T-helper 2 cell treated with Interferon-gamma antibody and Interleukin-4, amounts not matched to agents 5 μg/mL and 100 μg/mL, for 36 hours (primary cell): ENCODE measurements at regions not wholly inside any gene's neighbourhood (a gene's known extent, or its start where the extent isn't known, plus 50 kb on each side); places are given as distances from the start of the nearest gene placed in this dataset.

Source experiments
- DNase-seq: peaks from one replicate; pipeline ENCODE4 v3.0.0; 2021; ENCODE audit warnings: low spot score
- H3K27ac Mint-ChIP-seq: one replicate; pipeline ENCODE4 v1.8.0; 2021; ENCODE audit warnings: mild to moderate bottlenecking, mixed read lengths
- H3K27me3 Mint-ChIP-seq: one replicate; pipeline ENCODE4 v1.8.0; 2021; ENCODE audit warnings: low read depth, mixed read lengths
- H3K36me3 Mint-ChIP-seq: one replicate; pipeline ENCODE4 v1.8.0; 2021; ENCODE audit warnings: low read depth, mixed read lengths
- H3K4me1 Mint-ChIP-seq: one replicate; pipeline ENCODE4 v1.8.0; 2021; ENCODE audit warnings: low read depth, mixed read lengths
- H3K4me3 Mint-ChIP-seq: one replicate; pipeline ENCODE4 v1.8.0; 2022; ENCODE audit warnings: mild to moderate bottlenecking, moderate library complexity, mixed read lengths
- H3K9me3 Mint-ChIP-seq: one replicate; pipeline ENCODE4 v1.8.0; 2021; ENCODE audit warnings: mixed read lengths

DNA sequence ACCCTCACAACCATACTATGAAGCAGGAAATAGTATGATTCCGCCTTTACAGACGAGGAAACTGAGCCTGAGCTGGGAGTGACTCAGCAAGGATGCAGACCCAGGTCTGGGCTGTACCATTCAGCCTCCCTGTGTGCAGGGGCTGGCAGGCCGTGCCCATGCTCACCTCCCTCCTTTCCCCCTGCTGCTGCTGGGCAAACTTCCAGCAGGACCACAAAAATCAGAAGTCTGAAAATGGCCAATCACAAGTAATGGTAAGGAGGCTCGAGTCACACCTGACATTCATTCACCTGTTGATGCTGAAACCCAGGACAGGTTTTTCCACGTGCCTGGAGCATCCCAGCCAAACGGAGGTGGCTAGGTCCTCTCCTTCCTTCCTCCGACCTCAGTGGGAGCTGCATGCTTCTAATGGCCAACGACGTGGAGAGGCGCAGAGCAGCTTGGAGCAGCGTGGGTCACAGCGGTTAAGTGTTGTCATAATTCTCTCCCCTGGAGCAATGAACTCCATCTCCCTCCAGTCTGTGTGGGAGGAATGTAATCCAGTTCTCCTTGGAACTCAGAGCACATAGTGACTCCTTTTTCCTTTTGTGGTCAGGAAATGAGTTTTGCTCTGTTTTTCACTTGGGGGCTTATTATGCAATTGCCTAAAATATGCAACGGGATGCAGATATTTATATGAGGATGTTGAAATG, 371.7 kb downstream of the BCOR start:
- H3K27ac Mint-ChIP-seq: no peak overlapping the region
- H3K9me3 Mint-ChIP-seq: no peaks in the 10 kb centered on the region
- H3K27me3 Mint-ChIP-seq: peaks cover 2% of the 10 kb centered on the region
- no peak overlapping the region for H3K4me3 Mint-ChIP-seq
- peaks cover 13% of the 10 kb centered on the region for H3K4me1 Mint-ChIP-seq
- no peak for DNase-seq
- H3K36me3 Mint-ChIP-seq: no peaks in the 10 kb centered on the region

DNA sequence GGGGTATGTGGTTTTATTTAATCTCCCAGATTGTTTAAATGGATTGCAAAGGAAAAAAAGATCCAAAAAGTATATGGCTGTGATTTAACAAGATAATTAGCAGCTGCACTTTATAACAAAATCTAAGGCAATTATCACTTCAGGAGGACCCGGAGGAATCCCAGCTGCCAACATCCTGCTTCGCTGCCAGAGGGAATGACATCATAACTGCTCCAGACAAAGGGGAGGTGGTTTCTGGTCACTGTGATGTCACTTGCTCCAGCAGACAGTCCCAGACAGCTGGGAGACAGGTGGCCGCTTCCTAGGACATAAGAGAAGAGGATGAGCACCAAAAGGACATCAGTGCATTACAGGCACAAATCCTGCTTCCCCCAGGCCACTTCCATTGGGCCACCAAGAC, 371.0 kb downstream of the BCOR start:
- no peaks in the 10 kb centered on the region for H3K9me3 Mint-ChIP-seq
- no peaks in the 10 kb centered on the region for H3K36me3 Mint-ChIP-seq
- peaks cover 13% of the 10 kb centered on the region for H3K4me1 Mint-ChIP-seq
- H3K27ac Mint-ChIP-seq: no peak overlapping the region
- peaks cover 2% of the 10 kb centered on the region for H3K27me3 Mint-ChIP-seq
- no peak overlapping the region for H3K4me3 Mint-ChIP-seq
- DNase-seq: no peak

DNA sequence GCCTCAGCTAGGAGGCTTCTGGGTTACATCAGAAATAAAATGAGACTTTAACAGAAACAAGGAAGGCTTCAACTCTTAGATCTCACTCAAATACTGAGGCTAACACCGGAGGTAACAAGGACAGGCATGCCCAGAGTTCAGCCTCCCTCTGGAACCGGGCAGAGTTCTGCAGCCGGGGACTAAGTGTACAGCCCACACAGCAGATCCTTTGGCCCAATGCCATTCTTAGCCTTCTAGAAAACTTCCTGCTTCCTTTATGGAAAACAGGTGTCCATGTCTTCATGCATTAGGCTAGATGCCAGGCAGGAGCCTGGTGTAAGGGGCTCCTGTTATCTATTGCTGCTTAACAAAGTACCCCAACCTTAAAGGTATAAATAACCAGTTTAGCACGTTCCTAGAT, 369.7 kb downstream of the BCOR start:
- no peak for DNase-seq
- H3K4me3 Mint-ChIP-seq: no peak overlapping the region
- H3K27ac Mint-ChIP-seq: no peak overlapping the region
- peaks cover 15% of the 10 kb centered on the region for H3K4me1 Mint-ChIP-seq
- H3K36me3 Mint-ChIP-seq: no peaks in the 10 kb centered on the region
- H3K27me3 Mint-ChIP-seq: peaks cover 2% of the 10 kb centered on the region
- H3K9me3 Mint-ChIP-seq: no peaks in the 10 kb centered on the region

DNA sequence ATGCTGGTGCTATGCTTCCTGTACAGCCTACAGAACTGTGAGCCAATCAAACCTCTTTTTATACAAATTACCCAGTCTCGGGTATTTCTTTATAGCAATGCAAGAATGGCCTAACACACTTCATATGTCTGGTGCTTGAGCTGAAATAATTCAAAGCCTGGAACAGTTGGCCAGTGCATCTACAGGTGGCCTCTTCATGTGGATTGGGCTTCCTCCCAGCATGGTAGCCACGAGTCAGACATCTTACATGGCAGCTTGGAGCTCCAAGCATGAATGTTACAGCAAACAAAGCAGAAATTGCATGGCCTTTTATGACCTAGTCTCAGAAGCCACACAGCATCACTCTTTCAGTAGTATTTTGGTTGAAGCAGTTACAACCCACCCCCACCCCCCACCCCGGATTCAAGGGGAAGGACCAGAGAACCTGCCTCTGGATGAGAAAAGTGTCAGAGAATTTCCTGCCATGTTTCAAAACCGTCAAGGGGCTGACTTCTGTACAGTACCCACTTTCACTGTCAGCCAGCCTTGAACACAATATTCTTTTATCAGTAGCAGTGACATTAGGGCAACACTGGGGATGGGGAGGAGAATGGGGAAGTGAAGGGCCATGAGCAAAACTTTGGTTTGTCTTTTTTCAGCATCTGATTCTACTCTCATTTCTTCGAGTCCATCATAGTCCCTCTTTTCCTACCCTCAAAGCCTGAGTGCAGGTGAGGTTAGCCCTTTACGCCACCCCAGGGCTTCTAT, 368.7 kb downstream of the BCOR start:
- no peak overlapping the region for H3K4me3 Mint-ChIP-seq
- H3K9me3 Mint-ChIP-seq: no peaks in the 10 kb centered on the region
- DNase-seq: no peak
- H3K27me3 Mint-ChIP-seq: no peaks in the 10 kb centered on the region
- no peak overlapping the region for H3K27ac Mint-ChIP-seq
- H3K4me1 Mint-ChIP-seq: peaks cover 15% of the 10 kb centered on the region
- no peaks in the 10 kb centered on the region for H3K36me3 Mint-ChIP-seq

DNA sequence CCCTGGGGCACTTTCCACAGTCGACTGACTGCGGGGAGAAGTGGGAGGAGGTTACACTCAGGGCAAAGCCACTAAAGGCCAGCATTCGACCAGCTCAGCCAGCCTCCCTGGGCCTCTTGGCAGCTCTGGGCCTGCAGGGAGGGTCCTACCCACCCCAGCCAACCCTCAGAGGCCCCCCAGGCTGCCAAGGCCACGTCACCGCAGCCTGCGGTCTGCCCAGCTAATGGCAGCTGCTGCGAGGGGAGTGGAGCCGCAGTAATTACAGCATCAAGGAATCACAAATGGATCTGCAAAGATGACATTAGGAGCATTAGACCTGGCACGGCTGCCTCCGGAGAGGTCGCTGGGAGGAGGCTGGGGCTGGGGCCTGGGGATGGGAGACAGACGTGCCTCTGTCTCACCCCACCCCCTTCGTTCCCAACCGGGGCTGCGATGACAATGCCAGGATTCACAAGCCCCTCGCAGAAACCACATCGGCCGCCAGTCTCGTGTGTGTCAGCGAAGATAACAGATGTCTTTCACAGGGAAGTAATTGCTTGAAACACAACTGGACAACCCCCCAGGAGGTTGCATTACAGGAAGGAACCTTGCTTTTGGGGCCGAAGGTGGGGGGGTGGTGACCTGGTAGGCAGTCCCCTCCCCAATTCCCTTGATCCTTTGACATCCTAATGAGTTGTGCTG, 367.6 kb downstream of the BCOR start:
- peaks cover 10% of the 10 kb centered on the region for H3K4me1 Mint-ChIP-seq
- no peak for DNase-seq
- no peaks in the 10 kb centered on the region for H3K36me3 Mint-ChIP-seq
- H3K27ac Mint-ChIP-seq: no peak overlapping the region
- no peaks in the 10 kb centered on the region for H3K9me3 Mint-ChIP-seq
- H3K4me3 Mint-ChIP-seq: no peak overlapping the region
- no peaks in the 10 kb centered on the region for H3K27me3 Mint-ChIP-seq

DNA sequence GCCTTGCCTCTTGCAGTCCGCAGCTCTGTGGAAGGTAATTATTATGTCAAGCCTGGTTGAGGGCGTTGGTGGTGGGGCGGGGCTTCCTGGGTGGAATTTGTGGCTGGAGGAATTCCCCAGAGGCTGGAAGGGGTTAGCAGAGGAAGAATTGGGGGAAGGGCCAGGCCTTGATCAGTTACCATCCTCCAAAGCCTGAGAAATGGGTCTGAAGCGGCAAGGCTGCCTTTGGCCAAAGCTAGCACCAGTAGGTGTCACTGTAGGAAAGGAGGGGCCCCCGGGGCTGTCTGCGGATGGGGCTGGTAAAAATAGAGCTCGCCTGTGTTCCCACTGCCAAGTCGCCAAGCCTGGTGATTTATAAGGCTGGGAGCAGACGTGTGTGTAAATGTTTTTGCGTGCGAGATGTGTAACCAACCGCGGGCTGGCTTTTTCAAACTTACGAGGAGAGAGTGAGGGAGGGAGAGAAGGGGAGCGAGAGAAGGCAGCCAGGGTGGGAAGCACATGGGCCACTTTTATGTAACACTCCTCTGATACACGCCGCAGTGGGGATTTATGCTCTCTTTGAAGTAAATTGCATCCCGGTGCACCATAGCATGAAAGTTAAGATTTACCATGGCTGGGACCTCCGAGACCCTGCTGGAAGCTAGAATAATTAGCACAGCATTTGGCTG, 367.0 kb downstream of the BCOR start:
- no peaks in the 10 kb centered on the region for H3K9me3 Mint-ChIP-seq
- no peaks in the 10 kb centered on the region for H3K36me3 Mint-ChIP-seq
- peak; percentile 42 for DNase-seq
- H3K4me1 Mint-ChIP-seq: peaks cover 10% of the 10 kb centered on the region
- H3K27ac Mint-ChIP-seq: peak overlapping the region; percentile 80
- no peaks in the 10 kb centered on the region for H3K27me3 Mint-ChIP-seq
- H3K4me3 Mint-ChIP-seq: peak overlapping the region; percentile 60

DNA sequence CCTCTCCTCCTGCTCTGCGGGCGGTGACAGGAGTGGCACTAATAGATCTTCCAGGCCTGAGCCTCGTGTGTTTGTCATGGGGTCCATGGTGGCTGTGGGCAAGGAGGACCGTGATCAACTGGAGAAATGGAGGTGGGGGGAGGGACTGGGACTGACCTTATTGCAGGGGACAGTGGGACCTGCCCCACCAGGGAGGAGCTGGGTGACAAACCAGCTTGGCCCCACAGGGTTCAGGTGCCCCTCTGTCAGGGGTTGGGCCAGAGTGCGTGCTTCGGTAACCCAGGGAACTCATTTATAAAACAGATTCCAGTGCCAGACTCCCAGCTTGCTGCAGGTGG, 366.5 kb downstream of the BCOR start:
- H3K27me3 Mint-ChIP-seq: no peaks in the 10 kb centered on the region
- no peaks in the 10 kb centered on the region for H3K36me3 Mint-ChIP-seq
- no peak overlapping the region for H3K4me3 Mint-ChIP-seq
- peaks cover 10% of the 10 kb centered on the region for H3K4me1 Mint-ChIP-seq
- H3K9me3 Mint-ChIP-seq: no peaks in the 10 kb centered on the region
- H3K27ac Mint-ChIP-seq: no peak overlapping the region
- no peak for DNase-seq

DNA sequence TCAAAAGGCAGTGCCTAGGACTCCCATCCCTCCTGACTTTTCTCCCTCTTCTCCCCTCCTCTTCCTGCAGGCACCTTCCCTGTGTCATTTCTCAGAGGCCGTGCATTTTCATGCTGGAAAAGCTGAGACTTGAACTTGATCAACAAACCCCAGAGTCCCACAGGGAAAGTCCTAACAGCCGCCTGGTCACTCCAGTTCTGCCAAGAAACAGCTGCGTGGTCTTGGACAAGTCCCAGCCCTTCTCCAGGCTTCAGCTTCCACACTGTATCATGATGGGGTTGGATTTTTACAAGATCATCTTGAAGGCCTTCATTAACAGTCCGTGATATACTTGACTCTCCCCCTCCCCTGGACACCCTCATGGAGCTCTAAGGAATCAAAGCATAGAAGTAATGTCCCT, 366.0 kb downstream of the BCOR start:
- no peaks in the 10 kb centered on the region for H3K27me3 Mint-ChIP-seq
- H3K4me1 Mint-ChIP-seq: peaks cover 11% of the 10 kb centered on the region
- no peak overlapping the region for H3K4me3 Mint-ChIP-seq
- no peak for DNase-seq
- H3K9me3 Mint-ChIP-seq: no peaks in the 10 kb centered on the region
- no peak overlapping the region for H3K27ac Mint-ChIP-seq
- H3K36me3 Mint-ChIP-seq: no peaks in the 10 kb centered on the region

DNA sequence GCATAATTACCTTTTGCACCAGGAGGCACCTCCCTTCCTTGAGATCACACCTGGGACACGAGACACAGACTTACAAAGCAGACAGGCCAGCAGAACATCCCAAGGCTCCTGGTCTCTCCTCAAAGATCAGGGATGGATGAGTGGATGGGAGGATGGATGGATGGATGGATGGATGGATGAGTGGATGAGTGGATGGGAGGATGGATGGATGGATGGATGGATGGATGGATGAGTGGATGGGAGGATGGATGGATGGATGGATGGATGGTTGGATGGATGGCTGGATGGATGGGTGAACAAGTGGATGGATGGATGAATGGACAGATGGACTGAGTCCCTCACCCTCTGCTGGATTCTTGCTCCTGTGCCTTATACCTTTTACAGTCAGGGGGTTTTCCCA, 364.0 kb downstream of the BCOR start:
- H3K4me3 Mint-ChIP-seq: no peak overlapping the region
- peaks cover 12% of the 10 kb centered on the region for H3K4me1 Mint-ChIP-seq
- H3K9me3 Mint-ChIP-seq: no peaks in the 10 kb centered on the region
- no peak overlapping the region for H3K27ac Mint-ChIP-seq
- no peaks in the 10 kb centered on the region for H3K36me3 Mint-ChIP-seq
- DNase-seq: no peak
- no peaks in the 10 kb centered on the region for H3K27me3 Mint-ChIP-seq

DNA sequence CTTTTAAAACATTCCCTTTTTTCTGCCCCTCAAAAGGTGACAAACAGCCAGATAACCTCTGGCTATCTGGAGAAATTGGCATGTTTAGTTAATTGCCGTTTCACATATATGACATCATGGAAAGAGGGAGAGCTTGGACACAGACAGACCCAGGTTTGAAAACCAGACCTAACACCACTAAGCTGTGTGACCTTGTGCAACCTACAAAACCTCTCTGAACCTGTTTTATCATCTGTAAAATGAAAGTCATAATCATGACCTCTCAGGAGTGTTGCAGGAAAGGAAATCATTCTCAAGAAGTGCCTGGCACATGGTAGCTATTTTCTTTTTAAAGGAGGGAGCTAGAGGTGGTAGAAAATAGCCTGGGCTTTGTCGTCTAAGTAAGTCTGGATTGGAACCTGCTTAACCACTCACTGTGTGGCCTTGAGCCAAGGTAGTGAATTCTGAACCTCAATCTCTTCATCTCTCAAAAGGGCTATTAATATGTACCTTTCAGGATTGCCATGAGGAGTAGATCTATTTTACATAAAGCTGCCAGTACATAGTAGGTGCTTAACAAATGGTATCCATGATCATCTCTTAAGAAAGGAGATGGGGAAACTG, 363.5 kb downstream of the BCOR start:
- Mint-ChIP-seq H3K27me3 (no peaks in the 10 kb centered on the region), H3K9me3 (no peaks in the 10 kb centered on the region), H3K36me3 (no peaks in the 10 kb centered on the region), H3K27ac (no peak overlapping the region), H3K4me3 (no peak overlapping the region), H3K4me1 (peaks cover 12% of the 10 kb centered on the region)
- no peak for DNase-seq

DNA sequence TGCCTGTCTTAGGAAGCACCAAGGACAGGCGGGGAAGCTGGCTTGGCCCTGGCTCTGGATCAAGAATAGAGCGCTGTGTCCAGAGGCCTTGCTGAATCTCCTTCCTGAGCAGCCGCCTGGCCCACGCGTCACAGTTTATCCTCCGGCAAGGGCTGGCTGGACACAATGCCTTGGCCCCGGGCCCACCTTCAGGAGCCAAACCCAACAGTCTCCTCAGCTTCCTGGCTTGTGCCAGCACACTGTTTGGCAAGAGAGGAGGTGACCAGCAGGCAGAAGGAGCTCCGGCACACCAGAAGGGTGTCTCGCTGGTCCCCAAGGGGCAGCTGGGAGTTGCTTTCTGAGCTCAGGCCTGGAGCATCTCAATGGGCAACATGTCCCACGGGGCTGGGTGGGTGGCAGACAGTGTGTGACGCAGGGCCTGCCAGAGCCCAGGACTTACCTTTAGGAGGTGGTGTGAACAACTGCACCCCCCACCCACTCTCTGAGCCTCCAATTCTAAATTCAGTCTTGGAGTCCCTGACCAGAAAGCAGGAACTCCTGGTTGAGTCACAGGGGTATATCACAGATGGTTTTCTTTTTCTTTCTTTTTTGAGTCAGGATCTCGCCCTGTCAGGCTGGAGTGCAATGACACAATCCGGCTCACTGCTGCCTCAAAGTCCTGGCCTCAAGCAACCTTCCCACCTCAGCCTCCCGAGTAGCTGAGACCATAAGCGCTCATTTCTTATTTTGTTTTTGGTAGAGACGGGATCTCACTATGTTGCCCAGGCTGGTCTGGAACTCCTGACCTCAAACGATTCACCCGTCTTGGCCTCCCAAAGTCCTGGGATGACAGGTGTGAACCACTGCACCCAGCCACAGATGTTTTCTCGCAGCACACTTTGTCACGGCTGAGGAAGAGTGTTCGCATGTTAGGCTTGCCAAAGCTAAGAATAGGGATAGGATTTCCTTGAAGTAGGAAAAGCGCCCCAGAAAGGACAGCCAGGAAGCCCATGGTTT, 361.2 kb downstream of the BCOR start:
- no peaks in the 10 kb centered on the region for H3K36me3 Mint-ChIP-seq
- no peak for DNase-seq
- no peak overlapping the region for H3K27ac Mint-ChIP-seq
- H3K4me3 Mint-ChIP-seq: no peak overlapping the region
- H3K27me3 Mint-ChIP-seq: no peaks in the 10 kb centered on the region
- peaks cover 4% of the 10 kb centered on the region for H3K4me1 Mint-ChIP-seq
- no peaks in the 10 kb centered on the region for H3K9me3 Mint-ChIP-seq

DNA sequence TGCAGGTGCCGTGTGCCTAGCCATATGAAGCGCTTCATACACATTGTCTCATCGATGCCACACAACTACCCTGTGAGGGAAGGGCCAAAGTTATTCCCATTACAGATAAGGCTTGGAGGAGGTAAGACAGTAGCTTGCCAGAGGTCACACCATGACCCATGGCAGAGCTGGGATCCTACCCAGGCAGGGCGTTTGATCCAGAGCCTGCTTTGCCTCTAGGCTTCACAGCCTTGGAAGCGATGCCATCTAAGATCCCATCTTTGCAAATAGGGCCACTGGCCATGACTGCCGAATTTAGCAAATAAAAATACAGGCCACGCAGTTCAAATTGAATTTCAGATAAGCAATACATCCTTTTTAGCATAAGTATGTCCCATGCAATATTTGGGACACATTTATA, 358.2 kb downstream of the BCOR start:
- DNase-seq: no peak
- H3K9me3 Mint-ChIP-seq: no peaks in the 10 kb centered on the region
- H3K36me3 Mint-ChIP-seq: peaks cover 1% of the 10 kb centered on the region
- no peak overlapping the region for H3K4me3 Mint-ChIP-seq
- no peak overlapping the region for H3K27ac Mint-ChIP-seq
- peaks cover 2% of the 10 kb centered on the region for H3K4me1 Mint-ChIP-seq
- no peaks in the 10 kb centered on the region for H3K27me3 Mint-ChIP-seq

DNA sequence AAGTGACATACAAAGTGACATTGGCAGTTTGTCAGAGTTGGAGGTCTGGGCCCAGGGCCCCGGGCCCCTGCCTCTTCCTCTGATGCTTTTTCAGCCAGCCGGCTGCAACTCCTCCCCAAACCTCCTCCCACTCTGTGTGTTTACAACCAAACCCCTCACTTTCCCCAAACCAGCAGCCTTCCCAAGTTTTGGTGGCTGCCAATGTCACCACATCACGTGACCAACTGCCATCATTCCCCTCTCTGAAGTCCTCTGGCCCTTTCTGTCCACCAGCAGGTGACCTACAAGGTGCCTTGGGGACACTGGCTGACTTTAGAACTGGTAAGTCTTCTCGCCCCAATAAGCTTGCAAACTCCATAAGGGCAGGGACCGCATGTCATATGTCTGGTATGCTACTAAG, 357.7 kb downstream of the BCOR start:
- Mint-ChIP-seq H3K4me1 (peaks cover 2% of the 10 kb centered on the region), H3K27me3 (no peaks in the 10 kb centered on the region), H3K27ac (no peak overlapping the region), H3K36me3 (peaks cover 1% of the 10 kb centered on the region), H3K4me3 (no peak overlapping the region), H3K9me3 (no peaks in the 10 kb centered on the region)
- DNase-seq: no peak
